BJ (cell line): ENCODE measurements at regions not wholly inside any gene's neighbourhood (a gene's known extent, or its start where the extent isn't known, plus 50 kb on each side); places are given as distances from the start of the nearest gene placed in this dataset.

Experiments used
- CTCF ChIA-PET: fragments of 350-600 bp; formaldehyde crosslinking; extraction: SDS; loops from one replicate; lab custom pipeline; 2021; ENCODE audit warnings: antibody characterized with exemption, inconsistent platforms; lab: Yijun Ruan, JAX
- POLR2A ChIA-PET: fragments of 300-600 bp; sonication (Branson Sonifier 250); formaldehyde crosslinking; extraction: SDS; loops from one replicate; lab custom pipeline; 2021; ENCODE audit warnings: antibody characterized with exemption; lab: Charles Lee
- DNase-seq: peaks from one replicate; pipeline ENCODE4 v3.0.0-alpha.2; 2011; ENCODE audit warnings: low read depth
- H3K27me3 ChIP-seq: 2 replicates; pipeline ENCODE4 v1.6.0; 2011; ENCODE audit warnings: low read length; ENCODE audit not compliant: control insufficient read depth, insufficient read depth
- H3K36me3 ChIP-seq: 2 replicates; pipeline ENCODE4 v1.5.1; 2011; ENCODE audit warnings: low read length; ENCODE audit not compliant: control insufficient read depth, insufficient read depth
- H3K4me3 ChIP-seq: 2 replicates; pipeline ENCODE4 v1.5.1; 2011; ENCODE audit warnings: low read depth, mild to moderate bottlenecking, control low read depth, low read length
- TF ChIP-seq, protein P1 (sequence below): IDR thresholded peaks from 2 replicates; pipeline ENCODE4 v1.5.1; 2011; ENCODE audit warnings: low read depth, mild to moderate bottlenecking, control low read depth, inconsistent platforms, low read length, moderate library complexity; ENCODE audit not compliant: insufficient read depth

- POLR2A ChIA-PET = no interaction called here
- no peaks in the 10 kb centered on the region for H3K27me3 ChIP-seq
- TF ChIP-seq, protein P1, sequence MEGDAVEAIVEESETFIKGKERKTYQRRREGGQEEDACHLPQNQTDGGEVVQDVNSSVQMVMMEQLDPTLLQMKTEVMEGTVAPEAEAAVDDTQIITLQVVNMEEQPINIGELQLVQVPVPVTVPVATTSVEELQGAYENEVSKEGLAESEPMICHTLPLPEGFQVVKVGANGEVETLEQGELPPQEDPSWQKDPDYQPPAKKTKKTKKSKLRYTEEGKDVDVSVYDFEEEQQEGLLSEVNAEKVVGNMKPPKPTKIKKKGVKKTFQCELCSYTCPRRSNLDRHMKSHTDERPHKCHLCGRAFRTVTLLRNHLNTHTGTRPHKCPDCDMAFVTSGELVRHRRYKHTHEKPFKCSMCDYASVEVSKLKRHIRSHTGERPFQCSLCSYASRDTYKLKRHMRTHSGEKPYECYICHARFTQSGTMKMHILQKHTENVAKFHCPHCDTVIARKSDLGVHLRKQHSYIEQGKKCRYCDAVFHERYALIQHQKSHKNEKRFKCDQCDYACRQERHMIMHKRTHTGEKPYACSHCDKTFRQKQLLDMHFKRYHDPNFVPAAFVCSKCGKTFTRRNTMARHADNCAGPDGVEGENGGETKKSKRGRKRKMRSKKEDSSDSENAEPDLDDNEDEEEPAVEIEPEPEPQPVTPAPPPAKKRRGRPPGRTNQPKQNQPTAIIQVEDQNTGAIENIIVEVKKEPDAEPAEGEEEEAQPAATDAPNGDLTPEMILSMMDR = peak; percentile 55
- no peaks in the 10 kb centered on the region for H3K36me3 ChIP-seq
- no peak overlapping the region for H3K4me3 ChIP-seq
- CTCF ChIA-PET = interaction anchor here (0.5 to 2.2 kb wide), 7 partner anchors 9 to 614 kb away, joined by 3 to 8 read pairs (median 4); no protein-coding TSS in a partner anchor
- DNase-seq = no peak
These were observed 343.1 kb upstream of the SEMA6D start for GRCh38 chr15:47374222-47374621.

- DNase-seq = no peak
- Histone ChIP-seq H3K36me3 (no peaks in the 10 kb centered on the region), H3K4me3 (no peak overlapping the region), H3K27me3 (no peaks in the 10 kb centered on the region)
- TF ChIP-seq, protein P1 = no peak
- ChIA-PET POLR2A (no interaction called here), CTCF (no interaction called here)
These were observed 341.1 kb upstream of the SEMA6D start for GRCh38 chr15:47376190-47376589.

- ChIA-PET POLR2A (no interaction called here), CTCF (interaction anchor here (0.7 kb wide), 1 partner anchor 1212 kb away, joined by 3 read pairs; no protein-coding TSS in a partner anchor)
- H3K36me3 ChIP-seq = no peaks in the 10 kb centered on the region
- H3K27me3 ChIP-seq = no peaks in the 10 kb centered on the region
- no peak for DNase-seq
- TF ChIP-seq, protein P1 = no peak
- no peak overlapping the region for H3K4me3 ChIP-seq
These were observed 339.8 kb upstream of the SEMA6D start for GRCh38 chr15:47377465-47377864.

- no peaks in the 10 kb centered on the region for H3K27me3 ChIP-seq
- POLR2A ChIA-PET = no interaction called here
- TF ChIP-seq, protein P1 = no peak
- no peak for DNase-seq
- CTCF ChIA-PET = no interaction called here
- no peaks in the 10 kb centered on the region for H3K36me3 ChIP-seq
- H3K4me3 ChIP-seq = no peak overlapping the region
These were observed 338.8 kb upstream of the SEMA6D start for GRCh38 chr15:47378527-47378926.

DNA sequence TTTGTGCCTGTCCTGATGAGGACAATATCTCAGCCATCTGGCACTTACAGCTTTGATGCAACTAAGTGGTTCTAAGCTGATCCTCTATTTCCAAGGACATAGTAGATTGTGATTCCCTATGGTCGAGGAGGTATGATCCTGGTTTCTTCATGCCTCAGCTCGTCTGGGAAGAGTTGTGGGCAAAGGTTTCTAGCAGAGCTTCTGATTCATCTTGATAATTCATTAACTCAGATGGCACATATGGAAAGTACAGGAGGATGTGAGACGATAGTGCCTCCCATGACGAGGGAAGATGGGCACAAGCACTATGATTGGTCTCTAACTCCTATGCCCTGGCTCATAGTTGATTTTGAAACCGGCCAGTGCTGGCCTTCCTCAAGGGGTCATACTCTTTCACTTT is 334.2 kb upstream of the SEMA6D start:
- POLR2A ChIA-PET = no interaction called here
- DNase-seq = no peak
- TF ChIP-seq, protein P1 = no peak
- no peak overlapping the region for H3K4me3 ChIP-seq
- CTCF ChIA-PET = interaction anchor here (2.0 kb wide), 1 partner anchor 9 kb away, joined by 8 read pairs; no protein-coding TSS in a partner anchor
- H3K36me3 ChIP-seq = no peaks in the 10 kb centered on the region
- H3K27me3 ChIP-seq = no peaks in the 10 kb centered on the region
